MM.1S (cell line): ENCODE measurements at regions not wholly inside any gene's neighbourhood (a gene's known extent, or its start where the extent isn't known, plus 50 kb on each side); places are given as distances from the start of the nearest gene placed in this dataset.

Source experiments
- DNase-seq: peaks from one replicate; pipeline ENCODE4 v3.0.0-alpha.2; 2015
- H2AFZ ChIP-seq: fragments of 300-600 bp; sonication (generic); 2 replicates; pipeline ENCODE4 v1.6.0; 2016; ENCODE audit warnings: antibody characterized with exemption, low read length
- H3F3A ChIP-seq: fragments of 300-600 bp; sonication (generic); 2 replicates; pipeline ENCODE4 v1.6.1; 2016; ENCODE audit warnings: mild to moderate bottlenecking, antibody characterized with exemption, low read length, moderate library complexity, mixed read lengths; ENCODE audit not compliant: insufficient read depth
- H3K27ac ChIP-seq: fragments of 300-600 bp; sonication (generic); 2 replicates; pipeline ENCODE4 v1.5.1; 2016; ENCODE audit warnings: mild to moderate bottlenecking, low read length
- H3K27me3 ChIP-seq: fragments of 300-600 bp; sonication (generic); replicated peaks from 2 replicates; pipeline ENCODE4 v1.6.0; 2016; ENCODE audit warnings: low read length; ENCODE audit not compliant: insufficient read depth
- H3K36me3 ChIP-seq: fragments of 300-600 bp; sonication (generic); replicated peaks from 2 replicates; pipeline ENCODE4 v1.6.1; 2016; ENCODE audit warnings: mild to moderate bottlenecking, low read length, mixed read lengths; ENCODE audit not compliant: insufficient read depth
- H3K4me1 ChIP-seq: fragments of 300-600 bp; sonication (generic); 2 replicates; pipeline ENCODE4 v1.6.1; 2016; ENCODE audit warnings: low read length, mixed read lengths
- H3K4me2 ChIP-seq: fragments of 300-600 bp; sonication (generic); 2 replicates; pipeline ENCODE4 v1.6.0; 2016; ENCODE audit warnings: low read depth, low read length
- H3K4me3 ChIP-seq: fragments of 300-600 bp; sonication (generic); 2 replicates; pipeline ENCODE4 v1.5.1; 2016; ENCODE audit warnings: low read length, mixed read lengths
- H3K79me2 ChIP-seq: fragments of 300-600 bp; sonication (generic); 2 replicates; pipeline ENCODE4 v1.6.1; 2016; ENCODE audit warnings: mixed run types, low read length, mixed read lengths
- H3K9ac ChIP-seq: fragments of 300-600 bp; sonication (generic); 2 replicates; pipeline ENCODE4 v1.6.1; 2016; ENCODE audit warnings: low read length, mixed read lengths
- H3K9me2 ChIP-seq: fragments of 300-600 bp; sonication (generic); replicated peaks from 2 replicates; pipeline ENCODE4 v1.6.1; 2016; ENCODE audit warnings: mild to moderate bottlenecking, low read length, mixed read lengths; ENCODE audit not compliant: insufficient read depth
- H3K9me3 ChIP-seq: fragments of 300-600 bp; sonication (generic); replicated peaks from 2 replicates; pipeline ENCODE4 v1.6.1; 2016; ENCODE audit warnings: mild to moderate bottlenecking, low read length, mixed read lengths; ENCODE audit not compliant: insufficient read depth
- H4K20me1 ChIP-seq: fragments of 300-600 bp; sonication (generic); 2 replicates; pipeline ENCODE4 v1.6.1; 2016; ENCODE audit warnings: mild to moderate bottlenecking, low read length, moderate library complexity, mixed read lengths; ENCODE audit not compliant: insufficient read depth
- EZH2 ChIP-seq: fragments of 300-600 bp; sonication (generic); optimal IDR thresholded peaks from 2 replicates; pipeline ENCODE3; 2017; ENCODE audit warnings: low read depth, mild to moderate bottlenecking, antibody characterized with exemption, low read length, mixed read lengths
- EZH2phosphoT487 ChIP-seq: fragments of 300-600 bp; sonication (generic); IDR thresholded peaks from 2 replicates; pipeline ENCODE4 v1.6.1; 2018; ENCODE audit warnings: antibody characterized with exemption, low read length
- TF ChIP-seq, protein P1 (sequence below): fragments of 300-600 bp; sonication (generic); IDR thresholded peaks from 2 replicates; pipeline ENCODE4 v1.5.1; 2016; ENCODE audit warnings: antibody characterized with exemption, low read length, mixed read lengths

DNA sequence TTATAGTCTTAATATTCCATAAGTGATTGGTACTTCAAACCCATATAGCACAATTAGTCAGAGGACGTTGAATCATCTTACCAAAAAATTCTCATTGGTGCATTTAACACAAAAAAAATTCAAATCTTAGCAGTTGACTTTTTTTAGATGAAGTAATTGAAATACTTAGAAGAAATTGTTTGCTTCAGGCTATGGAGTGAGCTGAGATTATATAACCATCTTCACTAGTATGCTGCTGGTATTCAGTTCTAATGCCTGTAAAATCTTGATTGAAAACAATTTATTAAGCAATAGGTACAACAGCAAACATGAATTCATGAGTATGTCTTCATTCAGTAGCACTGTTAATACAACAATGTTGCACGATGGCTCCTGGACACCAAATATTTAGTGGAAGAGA, 250.0 kb downstream of the GPM6A start:
- no peak overlapping the region for H2AFZ ChIP-seq
- H3K9me3 ChIP-seq: no peaks in the 10 kb centered on the region
- H3K36me3 ChIP-seq: no peaks in the 10 kb centered on the region
- no peak overlapping the region for H3K27ac ChIP-seq
- no peak overlapping the region for H3K4me3 ChIP-seq
- H4K20me1 ChIP-seq: no peaks in the 10 kb centered on the region
- no peaks in the 10 kb centered on the region for H3K79me2 ChIP-seq
- no peaks in the 10 kb centered on the region for H3K9me2 ChIP-seq
- H3K4me1 ChIP-seq: peaks cover 14% of the 10 kb centered on the region
- no peaks in the 10 kb centered on the region for H3K27me3 ChIP-seq
- no peaks in the 10 kb centered on the region for H3F3A ChIP-seq
- TF ChIP-seq EZH2: no peak
- TF ChIP-seq EZH2phosphoT487: no peak
- TF ChIP-seq, protein P1, sequence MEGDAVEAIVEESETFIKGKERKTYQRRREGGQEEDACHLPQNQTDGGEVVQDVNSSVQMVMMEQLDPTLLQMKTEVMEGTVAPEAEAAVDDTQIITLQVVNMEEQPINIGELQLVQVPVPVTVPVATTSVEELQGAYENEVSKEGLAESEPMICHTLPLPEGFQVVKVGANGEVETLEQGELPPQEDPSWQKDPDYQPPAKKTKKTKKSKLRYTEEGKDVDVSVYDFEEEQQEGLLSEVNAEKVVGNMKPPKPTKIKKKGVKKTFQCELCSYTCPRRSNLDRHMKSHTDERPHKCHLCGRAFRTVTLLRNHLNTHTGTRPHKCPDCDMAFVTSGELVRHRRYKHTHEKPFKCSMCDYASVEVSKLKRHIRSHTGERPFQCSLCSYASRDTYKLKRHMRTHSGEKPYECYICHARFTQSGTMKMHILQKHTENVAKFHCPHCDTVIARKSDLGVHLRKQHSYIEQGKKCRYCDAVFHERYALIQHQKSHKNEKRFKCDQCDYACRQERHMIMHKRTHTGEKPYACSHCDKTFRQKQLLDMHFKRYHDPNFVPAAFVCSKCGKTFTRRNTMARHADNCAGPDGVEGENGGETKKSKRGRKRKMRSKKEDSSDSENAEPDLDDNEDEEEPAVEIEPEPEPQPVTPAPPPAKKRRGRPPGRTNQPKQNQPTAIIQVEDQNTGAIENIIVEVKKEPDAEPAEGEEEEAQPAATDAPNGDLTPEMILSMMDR: no peak
- no peak overlapping the region for H3K9ac ChIP-seq
- no peak for DNase-seq
- H3K4me2 ChIP-seq: no peak overlapping the region

DNA sequence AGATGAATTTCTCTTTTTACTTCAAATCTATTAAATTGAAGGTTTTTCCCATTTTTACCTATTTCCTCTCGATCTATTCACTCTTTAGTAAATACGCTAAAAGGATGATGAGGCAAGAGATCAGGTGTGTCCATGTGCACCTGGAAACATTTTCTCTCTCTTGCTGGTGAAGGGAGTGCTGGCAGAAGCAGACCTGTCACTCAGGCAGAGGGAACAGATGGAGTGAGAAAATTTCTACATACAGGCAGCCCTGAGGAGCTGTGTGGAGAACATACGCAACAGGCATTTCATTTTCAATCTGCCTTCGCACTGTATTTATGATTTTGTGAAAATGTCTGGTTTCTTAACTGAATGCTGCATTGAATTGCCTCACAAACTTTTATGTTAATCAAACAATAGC, 249.5 kb downstream of the GPM6A start:
- Histone ChIP-seq H3K27ac (no peak overlapping the region), H2AFZ (no peak overlapping the region), H3K4me1 (peaks cover 9% of the 10 kb centered on the region), H3K4me3 (no peak overlapping the region), H3K79me2 (no peaks in the 10 kb centered on the region), H4K20me1 (no peaks in the 10 kb centered on the region), H3K27me3 (no peaks in the 10 kb centered on the region), H3K9ac (no peak overlapping the region), H3F3A (no peaks in the 10 kb centered on the region), H3K36me3 (no peaks in the 10 kb centered on the region), H3K9me3 (no peaks in the 10 kb centered on the region), H3K4me2 (no peak overlapping the region), H3K9me2 (no peaks in the 10 kb centered on the region)
- no peak for DNase-seq
- TF ChIP-seq EZH2 (no peak), EZH2phosphoT487 (no peak)
- TF ChIP-seq, protein P1: no peak
